GM21381 (cell line): ENCODE measurements at regions not wholly inside any gene's neighbourhood (a gene's known extent, or its start where the extent isn't known, plus 50 kb on each side); places are given as distances from the start of the nearest gene placed in this dataset.

Source experiments
- ATAC-seq: cut with Tn5 transposase; IDR thresholded peaks from one replicate; pipeline ENCODE4 v1.9.1; 2021; ENCODE audit warnings: mild to moderate bottlenecking, moderate library complexity; ENCODE audit not compliant: unreplicated experiment

DNA sequence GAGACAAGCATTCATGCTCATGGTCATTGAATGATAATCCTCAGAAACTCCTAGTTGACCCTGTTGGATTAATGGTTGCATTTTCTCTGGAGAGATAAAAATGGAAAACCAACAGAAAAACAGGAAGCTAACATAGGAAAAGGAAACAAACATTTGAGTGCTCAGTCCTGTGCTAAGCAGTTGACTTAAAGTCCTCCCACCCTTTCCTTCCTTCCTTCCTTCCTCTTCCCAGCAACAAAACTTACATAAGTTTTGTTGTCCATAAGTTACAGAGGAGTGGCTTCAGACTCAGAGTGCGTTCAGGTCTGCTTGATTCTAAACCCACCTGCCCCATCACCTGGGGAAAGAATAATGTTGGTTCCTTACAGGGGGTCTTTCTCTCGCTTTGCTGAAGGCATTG is 163.8 kb upstream of the RGMA start:
- no peak for ATAC-seq

DNA sequence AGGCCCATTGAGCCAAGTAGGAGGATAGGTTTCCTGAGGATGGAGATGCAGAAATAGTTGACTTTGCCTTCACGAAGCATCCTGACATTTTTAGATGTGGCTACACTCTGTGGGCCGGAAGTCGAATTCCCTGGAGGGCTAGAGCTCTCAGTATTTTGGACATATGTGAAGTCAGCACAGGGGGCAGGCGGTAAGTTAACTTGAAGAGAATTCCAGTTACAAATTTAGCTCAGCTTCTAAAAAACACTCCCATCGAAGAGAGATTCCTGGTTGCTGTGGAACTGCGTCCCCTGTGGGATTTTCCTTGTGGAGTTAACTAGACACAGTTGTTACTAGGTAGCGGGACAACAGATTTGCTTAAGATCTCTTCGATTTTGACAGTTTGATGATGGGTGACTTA is 161.9 kb upstream of the RGMA start:
- no peak for ATAC-seq

DNA sequence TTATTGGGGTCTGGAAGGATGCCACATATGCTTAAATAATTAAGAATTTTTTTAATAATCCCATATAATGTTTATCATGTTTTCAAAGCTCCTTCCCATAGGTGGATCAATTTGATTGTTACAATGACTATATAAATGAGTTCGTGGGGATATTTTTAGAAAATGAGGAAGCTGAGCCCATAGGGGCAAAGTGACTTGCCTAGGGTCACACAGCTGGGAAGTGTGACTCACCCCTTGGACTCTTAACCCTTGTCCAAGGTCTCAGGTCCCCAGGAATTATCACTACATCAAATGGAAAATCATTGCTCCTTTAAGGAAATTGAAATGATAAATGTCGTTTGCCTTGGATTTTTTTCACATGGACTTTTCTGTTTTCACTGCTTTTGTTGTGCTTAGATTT is 161.2 kb upstream of the RGMA start:
- ATAC-seq = no peak

DNA sequence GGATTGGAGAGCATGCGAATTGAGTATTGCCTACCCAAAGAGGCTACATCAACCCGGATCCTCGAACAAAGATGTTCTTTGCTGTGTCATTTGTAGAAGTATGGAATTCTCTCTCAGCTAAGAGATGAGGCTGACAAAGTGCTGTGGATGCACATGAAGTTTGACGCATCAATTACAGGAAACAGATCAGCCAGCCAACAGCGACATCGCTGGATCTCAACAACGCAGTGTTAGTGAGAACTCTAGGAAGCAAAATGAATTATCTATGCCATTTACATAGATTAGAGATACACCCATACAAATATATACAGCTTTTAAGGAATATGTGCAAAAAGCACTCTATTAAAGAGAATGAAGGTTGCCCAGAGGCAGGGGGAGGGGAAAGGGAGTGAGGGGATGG is 160.6 kb upstream of the RGMA start:
- ATAC-seq = no peak

DNA sequence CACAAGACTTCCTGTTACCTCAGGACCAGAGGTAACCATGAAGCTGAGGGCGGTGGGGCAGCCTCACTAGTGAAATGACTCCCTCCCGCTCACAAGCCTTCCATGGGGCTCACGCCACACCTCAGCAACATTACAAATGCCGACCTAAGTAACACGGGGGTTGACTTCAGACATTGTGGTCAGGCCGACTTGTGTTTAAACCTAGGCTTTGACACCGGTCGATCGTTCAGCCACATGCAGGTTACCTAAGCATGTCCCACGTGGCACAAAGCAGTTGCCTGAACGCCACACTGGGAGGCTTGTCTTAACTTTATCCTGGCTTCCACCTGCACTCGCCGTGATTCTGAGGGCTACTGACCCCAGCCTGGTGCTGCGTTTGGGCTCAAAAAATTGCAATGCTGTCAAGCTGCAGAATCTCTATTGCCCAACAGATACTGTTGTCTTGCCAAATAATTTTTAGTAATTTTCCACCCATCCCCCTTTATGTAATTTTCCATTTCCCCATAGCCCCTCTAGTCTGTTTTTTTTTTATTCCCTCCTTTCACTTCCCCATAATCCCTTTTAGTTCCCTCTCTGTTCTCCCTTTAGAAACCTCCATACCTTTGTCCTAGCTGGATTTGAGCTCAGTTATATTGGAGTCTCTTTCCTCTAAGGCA is 158.6 kb upstream of the RGMA start:
- no peak for ATAC-seq

DNA sequence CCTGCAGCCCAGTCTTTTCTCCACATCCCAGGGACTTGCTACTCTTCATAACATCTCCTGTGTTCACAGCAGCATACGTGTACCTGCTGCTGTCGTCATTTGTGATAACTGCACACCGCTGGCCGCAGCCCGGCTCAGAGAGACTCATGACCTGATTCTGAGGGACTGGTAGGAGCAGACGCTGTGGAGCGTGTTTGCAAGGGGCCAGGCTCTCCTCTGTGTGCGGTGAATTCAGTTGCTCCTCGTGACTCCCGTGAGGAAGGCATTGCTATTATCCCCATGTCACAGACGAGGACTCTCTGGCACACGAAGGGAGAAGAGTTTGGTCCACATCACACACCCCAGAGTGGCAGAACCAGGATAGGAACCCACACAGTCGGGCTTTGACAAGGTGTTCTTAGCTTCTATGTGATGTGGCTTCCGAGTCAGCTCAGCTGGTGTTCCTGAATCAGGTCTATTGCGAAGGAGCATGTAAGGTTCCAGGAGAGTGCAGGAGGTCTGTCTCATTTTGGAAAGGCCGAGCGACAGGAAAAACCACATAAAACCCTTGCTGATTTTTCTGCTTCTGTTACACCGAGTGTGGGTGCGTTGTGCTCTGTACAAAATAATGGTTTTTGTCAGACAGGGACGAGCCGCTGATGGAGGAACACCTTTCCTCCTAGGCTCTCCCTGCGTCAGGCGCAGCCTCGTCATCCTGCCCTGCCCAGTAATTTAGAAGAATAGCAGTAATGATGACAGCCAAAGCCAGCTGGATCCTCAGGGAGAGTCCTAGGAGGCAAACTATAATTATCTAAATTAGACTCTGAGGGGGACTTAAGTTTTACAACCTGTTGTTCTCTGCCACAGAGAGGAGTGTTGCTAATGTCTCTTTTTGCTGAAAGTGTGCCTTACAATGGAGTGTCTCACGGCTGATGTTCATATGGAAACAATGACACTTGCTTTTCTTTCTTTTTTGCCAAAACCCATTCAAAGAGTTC is 157.5 kb upstream of the RGMA start:
- ATAC-seq = no peak

DNA sequence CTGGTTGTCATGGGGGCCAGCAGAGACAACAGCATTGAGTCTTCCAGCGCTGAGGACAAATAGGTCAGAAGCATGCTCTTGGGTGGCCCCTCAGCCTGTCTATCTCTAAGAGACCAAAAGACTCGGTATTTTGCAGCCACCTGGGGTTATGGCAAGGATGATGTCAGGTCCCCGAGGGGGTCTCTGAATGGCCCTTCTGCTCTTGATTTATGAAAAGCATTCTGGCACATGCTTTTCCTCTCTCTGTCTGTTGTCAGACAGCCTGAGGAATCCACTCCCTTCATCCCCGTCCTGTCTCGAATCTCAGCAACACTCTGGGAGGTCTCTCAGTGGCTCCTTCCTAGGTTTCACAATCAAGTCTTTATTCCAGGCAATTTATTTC is 156.6 kb upstream of the RGMA start:
- ATAC-seq = no peak

DNA sequence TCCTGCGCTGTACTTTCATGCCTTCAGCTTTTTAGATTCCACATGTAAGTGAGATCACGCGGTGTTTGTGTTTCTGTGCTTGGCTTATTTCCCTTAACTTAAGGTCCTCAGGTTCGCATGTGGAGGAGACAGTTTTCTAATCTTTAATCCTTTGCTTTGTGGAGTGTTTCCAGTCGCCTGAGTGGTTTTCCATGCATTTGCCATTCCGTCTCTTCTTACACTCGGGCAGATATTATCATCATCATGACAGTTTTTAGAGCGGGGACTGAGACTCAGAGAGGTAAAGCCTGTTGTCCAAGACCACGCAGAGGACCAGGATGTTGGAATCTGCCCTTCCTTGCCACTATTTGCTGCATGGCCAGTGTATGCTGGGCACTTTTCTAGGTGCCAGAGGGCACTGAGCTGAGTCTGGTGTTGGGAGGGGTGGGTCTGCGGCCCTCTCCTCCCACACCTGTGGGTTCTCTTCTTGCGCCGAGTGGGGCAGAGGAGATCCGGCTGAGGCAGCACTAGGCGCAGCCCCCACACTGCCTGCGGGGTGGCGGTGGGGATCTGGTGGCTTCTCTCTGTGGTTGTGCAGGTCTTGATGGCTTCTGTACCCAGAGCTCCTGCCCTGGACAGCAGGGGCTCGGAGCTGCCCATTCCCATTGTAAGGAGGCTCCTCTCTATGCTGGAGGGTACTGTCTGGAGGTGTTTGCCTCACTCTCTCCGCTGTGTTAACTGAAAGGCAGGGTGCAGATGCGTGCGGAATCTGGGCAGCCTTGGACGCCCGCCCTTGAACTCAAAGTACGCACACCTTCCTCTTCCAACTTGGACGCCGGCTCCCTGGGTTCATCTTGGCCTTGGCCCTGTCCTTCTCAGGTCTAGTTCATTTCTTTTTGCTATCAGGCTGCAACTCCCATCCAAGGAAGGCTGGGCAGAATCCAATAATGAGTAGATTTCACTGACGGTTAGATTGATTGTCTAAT is 156.0 kb upstream of the RGMA start:
- ATAC-seq = no peak

DNA sequence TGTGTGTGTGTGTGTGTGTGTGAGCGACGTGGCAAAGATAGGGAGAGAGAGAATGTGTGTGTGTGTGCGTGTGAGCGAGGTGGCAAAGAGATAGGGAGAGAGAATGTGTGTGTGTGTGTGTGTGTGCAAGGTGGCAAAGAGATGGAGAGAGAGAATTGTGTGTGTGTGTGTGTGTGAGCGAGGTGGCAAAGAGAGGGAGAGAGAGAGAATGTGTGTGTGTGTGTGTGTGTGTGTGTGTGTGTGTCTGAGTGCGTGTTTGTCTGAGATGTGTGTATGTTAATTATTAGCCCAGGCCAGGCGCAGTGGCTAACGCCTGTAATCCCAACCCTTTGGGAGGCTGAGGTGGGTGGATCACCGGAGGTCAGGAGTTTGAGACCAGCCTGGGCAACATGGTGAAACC is 154.6 kb upstream of the RGMA start:
- ATAC-seq = no peak

DNA sequence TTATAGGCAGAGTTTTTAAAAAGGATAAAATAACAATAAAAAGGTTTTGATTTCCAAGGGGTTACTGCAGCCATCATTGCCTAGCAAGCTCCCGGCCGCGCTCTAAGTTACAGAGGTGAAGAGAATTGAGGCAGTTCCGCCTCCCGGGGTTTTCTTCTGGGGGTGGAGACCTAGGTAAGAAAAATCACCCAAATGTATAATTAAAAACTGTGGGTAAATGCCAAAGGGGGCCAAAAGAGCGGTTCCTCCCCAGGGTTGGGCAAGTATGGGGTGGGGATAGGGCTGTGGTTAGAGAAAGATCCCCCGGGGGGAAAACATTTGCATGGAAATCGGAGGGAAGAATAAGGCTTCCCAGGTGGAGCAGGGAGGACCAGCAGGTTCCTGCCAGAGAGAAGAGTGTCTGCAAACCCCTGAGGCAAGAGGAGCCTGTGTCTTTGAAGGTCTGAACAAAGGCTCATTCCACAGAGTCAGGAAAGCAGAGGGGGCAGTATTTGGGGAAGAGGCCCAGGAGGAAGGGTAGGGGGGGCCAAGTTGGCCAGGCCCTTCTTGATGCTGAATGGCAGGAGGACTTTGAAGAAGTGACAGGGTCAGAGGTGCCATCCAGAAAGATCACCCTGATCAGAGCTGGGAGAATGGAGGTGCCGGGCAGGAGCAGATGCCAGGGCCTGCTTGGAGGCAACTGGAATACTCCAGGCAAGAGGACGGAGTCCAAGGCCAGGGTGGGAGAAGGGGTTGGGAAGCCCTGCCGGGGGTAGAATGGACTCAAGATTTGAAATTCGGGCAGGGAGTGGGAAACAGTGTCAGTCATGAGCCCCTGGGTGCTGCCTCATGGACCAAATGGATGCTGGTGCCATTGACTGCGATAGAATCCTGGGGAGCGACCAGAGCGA is 152.9 kb upstream of the RGMA start:
- ATAC-seq = no peak

DNA sequence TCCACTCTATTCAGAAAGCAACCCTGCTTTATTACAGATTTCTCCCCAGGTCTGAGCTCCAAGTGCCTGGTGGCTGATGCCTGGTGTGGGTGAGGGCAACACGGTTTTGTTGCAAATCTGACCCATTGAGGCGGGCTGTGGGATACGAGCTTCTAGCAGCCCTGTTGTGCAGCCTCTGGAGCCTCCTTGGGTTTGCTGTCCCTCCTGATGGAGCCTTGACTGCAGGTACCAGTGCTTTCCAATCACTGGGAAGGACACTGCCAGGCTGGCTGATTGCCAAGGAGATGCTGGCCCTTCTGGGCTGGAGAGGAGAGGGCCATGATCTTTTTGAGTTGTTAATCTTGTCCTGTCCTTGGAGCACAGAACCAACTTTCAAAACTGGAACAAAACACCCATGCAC is 151.0 kb upstream of the RGMA start:
- ATAC-seq = no peak

DNA sequence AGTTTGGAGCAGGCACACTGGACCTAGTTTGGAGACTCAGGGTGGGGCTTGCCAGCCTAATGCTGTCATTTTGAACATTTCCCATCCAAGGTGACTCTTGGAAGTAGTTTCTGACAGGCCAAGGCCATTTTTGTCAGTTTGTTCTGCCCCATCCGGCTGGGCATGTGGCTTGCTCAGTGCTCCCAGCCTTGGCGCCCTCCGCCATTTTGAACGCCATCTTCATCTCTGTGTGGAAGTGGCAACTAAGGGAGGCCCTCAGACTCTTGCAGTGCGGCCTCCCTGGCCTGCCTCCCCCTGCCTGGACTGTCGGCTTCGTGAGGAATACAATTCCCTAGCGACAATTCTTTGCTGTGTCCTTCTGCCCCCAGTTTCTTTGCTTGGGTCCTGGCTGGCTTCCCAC is 150.6 kb upstream of the RGMA start:
- ATAC-seq = no peak

DNA sequence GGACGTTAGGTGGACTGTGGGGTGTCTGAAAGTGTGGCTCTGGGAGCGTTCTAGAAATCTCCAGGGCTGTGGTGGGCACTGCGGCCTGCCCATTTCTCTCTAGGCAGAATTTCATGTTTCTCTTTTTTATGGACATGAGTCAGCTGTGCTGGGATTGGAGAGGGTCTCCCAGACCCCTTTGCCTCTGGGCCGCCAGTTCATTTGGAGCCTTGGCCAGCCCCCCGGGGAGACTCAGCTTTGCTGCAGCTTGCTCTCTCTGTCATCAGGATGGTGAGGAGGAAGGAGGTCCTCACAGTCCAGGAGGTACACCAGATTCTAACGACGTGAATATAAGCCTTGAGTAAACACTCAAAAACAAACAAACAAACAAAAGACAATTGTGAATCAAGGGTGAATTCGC is 149.6 kb upstream of the RGMA start:
- ATAC-seq = no peak

DNA sequence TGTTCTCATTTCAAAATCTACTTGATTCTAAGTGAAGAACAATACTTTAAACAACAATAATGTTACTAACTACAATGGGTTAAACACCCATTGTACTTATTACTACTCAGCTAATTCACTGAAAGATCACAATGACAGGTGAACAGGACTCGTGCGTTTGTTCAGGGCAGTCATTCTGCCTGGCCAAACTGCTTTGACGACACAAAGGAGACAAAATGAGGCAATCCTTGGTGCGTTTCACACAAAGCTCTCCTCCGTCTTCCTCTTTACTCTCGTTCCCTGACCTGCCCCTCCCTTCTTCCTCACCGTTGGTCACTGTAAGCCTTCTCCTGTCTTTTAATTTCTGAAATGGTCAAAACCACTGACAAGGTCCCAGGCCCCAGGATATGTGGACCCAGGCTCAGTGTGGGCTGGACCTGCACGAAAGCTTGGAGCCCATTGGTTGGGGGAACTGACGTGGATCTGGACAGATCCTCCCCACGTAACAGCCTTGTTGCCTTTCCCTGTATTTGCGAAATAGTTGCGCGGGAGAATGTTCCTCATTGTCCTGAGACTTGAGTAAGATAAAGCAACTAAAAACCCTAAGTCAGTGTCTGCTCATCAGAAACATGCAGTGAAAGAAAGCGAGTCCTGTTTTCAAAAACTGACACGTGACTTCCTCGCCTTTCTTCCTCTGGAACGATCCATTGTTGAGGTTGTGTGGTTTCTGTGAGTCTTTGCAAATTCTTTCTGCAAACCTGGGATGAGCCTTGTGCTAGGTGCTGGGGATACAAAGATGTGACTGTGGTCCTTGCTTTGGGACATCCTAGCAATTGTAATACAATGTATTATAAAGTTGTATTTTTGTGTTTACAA is 147.1 kb upstream of the RGMA start:
- ATAC-seq = no peak

DNA sequence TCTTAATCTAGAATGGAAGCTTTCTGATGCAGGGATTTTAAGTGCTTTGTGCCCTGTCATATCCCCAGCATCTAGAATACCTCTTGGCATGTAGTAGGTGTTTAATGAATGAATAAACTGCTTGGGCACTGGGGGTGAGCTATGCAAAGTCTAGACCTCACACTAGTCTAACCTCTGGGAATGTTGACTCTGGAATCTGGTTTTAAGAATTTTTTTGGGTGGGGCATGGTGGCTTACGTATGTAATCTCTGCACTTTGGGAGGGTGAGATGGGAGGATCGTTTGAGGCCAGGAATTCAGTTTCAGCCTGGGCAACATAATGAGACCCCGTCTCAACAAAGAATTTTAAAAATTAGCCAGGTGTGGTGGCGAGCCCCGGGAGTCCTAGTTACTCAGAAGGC is 146.3 kb upstream of the RGMA start:
- no peak for ATAC-seq

DNA sequence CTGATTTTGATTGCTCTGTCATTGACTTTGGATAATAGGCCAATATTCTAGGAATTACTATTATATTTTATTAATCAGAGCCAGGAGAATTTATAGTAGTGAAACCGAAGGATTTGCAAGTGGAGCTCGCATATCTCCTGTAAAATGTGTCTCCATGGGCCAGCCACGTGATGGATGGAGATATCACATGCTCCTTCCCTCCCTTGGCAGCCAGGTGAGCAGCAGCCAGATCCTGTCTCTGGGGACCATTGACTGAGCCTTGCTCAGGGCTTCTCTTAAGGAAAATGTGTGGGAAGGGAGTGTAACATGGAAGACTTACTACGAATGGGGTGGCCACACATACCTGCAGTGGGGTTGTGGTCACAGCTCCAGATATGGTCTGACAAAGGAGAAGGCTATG is 144.7 kb upstream of the RGMA start:
- no peak for ATAC-seq

DNA sequence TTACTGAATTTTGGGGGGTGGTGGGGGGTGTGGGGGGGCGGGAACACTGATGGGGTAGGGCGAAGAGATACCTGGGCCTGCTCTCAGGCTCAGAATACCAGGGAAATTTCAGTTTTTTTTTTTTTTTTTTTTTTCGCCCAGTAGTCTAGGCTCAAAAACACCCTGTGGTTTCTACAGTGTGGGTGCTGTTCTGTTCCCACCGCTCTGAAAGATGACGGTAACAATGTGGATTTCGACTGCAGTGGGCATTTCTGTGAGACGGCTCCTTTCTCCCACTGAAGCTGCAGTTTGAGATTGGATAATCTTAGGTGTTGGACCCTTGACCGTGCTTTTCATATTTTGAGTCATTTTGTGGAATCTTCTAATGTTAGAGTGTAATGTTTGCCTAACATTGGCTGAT is 143.8 kb upstream of the RGMA start:
- no peak for ATAC-seq

DNA sequence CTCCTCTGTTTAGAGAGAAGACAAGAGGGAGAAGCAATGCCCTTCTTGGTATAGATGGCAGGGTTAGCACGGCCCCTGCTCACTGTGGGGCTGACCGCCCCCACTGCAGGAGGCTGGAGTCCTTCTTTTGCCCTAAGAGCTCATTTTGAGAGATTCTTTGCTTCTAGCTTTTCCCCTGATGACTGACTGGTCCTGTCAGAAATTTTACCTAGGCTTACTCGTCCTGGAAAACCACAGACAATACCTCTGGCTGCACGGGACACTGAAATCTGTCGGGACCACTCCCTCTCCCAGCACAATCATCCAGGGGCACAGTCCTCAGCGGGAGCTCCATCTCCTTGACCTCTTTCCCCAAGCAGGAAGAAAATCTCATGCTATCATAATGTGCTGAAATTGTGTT is 143.0 kb upstream of the RGMA start:
- ATAC-seq = no peak

DNA sequence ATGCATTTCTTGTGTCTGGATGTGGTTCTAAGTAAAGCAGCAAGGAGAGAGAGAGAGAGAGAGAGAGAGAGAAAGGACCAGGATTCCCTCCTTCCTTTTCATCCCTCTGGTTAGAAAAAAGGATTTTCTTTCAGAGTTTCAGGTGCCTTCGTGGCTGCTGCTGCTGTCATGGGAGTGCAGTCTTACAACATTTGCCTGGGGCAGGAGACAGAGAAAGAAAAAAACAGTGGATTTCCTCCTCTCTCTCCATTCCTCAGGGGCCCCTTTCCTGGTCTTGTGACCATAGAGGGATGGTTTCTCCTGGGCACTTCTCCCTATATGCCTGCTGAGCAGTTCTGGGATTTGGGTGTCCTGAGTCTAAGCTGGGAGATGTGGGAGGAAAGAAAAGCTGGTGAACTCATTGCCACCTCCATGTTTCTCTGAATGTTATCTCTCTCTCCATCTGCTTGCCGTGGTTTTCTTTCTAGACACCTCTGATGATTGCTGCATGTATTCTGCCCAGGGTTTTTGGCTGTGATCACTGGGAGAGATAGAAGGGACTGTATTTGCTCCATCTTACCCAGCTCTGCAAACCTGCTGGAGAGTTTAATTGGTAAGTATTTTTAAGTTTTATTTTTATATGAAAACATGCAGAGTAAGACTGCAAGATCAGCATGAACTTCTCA is 142.4 kb upstream of the RGMA start:
- no peak for ATAC-seq
